ENCODE measurements at regions not wholly inside any gene's neighbourhood (a gene's known extent, or its start where the extent isn't known, plus 50 kb on each side); places are given as distances from the start of the nearest gene placed in this dataset.

DNA sequence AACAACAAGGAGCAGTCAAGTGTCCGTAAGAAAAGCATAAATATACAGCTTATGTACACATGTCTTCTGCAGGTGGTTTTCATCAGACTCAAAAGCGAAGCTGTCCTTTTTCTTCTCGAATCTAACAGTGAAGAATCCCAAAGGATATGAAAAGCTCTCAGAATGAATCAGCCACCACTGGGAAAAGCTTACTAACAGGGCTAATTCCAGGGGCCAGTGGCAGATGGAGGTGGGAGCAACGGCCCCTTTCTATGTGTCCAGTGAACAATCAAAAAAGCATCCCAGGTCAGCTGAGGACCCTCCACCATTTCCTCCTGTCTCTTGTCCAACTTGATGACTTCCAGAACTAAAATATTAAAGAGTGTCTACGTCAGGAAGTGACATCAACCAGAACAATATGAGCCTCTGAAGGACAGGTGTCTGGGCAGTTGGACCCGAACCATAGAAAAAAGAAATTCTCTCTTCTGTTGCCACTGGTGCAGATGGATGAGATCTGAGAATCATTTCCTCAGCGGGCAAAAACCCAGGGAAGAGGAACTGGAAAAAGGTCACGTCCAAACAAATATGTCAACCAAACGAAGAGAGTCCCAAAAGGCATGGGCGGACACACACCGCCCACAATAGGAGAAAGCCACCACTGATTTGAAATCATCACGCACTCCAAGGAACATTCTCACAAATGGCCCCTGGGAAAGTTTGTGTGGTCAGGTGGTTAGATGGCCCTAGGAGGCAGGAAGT, 70.4 kb upstream of the TIAM1 start:
- no peak for FAIRE-seq
- no peak for DNase-seq (ENCODE audit: low spot score)

DNA sequence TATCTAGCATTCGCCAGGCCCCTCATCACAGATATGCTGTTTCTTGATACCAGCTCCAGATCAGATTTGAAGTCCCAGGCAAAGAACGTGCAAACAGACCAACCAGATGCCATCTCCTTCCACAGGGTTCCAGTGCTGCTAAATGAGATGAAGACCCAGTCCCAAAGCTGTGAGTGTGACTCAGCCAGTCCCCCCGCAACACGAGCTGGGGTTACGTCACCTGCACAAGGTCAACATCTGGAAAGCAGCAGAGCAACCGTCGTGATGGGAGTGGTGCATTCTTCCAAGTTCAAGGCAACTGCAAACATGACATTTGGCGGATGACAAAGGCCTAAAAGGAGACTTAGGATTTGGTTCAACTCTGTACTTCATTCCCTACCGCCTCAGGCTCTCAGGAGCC, 69.6 kb upstream of the TIAM1 start:
- DNase-seq (ENCODE audit: low spot score) (no peak), FAIRE-seq (no peak)

DNA sequence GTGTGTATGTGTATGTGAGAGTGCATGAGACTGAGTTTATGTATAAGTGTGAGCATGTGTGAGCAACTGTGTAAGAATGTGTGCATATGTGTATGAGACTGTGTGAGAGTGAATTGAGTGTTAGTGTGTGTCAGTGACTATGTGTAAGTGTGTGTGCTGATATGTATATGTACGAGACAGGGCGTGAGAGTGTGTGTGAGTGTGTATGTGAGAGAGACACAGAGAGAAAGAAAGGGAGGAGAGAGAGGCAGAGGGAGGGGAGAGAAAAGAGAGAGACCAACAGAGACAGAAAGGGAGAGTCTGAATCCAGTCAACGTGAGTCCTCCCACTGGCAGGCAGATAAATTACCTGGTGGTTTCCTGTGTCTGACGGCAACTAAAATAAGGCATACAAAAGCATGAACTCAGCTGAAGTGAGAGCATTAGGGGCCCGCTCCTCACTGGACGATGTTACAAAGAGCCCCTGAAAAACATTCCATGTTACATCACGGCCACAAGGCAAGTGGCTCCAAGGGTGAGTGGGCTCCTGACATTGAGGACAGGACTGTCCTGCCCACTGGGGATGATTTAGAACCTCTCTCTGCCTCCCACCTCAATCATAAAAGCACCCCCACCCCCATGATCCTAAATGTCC, 66.6 kb upstream of the TIAM1 start:
- DNase-seq (ENCODE audit: low spot score) (no peak), FAIRE-seq (no peak)

- no peak for DNase-seq (ENCODE audit: low spot score)
- FAIRE-seq, result no peak
These were observed 65.9 kb upstream of the TIAM1 start for GRCh38 chr21:31409831-31410487.

DNA sequence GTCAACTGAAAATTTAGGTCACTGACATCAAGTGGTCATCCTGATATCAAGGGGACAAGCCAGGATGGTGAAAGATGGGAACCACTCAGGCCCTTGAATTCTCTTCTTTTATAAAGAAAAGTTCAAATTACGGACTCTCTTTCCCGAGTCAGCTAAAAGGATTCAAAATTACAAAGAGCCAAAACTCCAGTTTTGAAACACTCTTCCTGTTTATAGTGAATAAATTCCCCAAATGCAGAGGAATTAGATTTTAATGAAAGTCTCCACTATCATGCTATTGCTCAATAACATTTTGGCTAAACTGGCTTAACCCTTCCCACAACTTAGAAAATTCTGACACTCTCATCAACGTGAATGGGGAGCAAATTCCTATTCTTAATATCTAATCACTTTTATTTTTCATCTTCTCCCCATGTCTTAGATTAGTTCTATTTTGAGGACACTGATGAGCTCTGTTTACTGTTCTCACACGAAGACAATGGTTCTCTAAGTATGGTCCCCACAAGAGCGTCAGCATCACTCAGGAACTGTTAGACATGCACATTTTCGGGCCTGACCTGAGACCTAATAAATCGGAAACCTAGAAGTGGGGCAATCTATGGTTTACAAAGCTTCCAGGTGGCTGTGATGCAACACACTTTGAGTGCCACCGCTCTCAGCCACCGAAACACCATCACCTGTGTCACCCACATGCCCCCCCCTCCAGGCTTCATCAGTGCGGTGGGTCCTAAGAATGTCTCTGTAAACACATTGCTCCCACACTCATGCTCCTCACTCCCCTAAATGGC, 64.4 kb upstream of the TIAM1 start:
- no peak for FAIRE-seq
- DNase-seq (ENCODE audit: low spot score), result no peak

DNA sequence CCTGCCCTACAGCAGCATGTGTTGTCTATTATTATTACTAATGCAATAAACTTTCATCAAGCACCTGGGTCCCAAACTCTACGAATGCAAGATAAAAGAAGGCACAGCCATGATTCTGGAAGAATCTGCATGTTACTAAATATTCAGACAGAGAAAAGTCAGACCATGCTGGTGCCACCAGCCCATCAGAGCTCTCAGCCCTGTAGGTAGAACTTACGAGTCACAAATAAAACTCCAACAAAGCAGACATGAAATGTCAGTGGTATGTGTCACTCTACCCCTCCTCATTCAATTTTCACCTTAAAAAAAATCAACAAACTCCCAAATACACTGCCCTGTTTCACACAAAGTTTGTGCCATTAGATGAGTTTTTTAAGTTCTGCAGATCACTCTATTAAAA, 62.4 kb upstream of the TIAM1 start:
- FAIRE-seq (no peak), DNase-seq (ENCODE audit: low spot score) (no peak)

GRCh38 chr21:31405604-31406003, 61.5 kb upstream of the TIAM1 start:
- no peak for DNase-seq (ENCODE audit: low spot score)
- no peak for FAIRE-seq

GRCh38 chr21:31403596-31404333, 59.7 kb upstream of the TIAM1 start:
- DNase-seq (ENCODE audit: low spot score) (no peak), FAIRE-seq (no peak)

DNA sequence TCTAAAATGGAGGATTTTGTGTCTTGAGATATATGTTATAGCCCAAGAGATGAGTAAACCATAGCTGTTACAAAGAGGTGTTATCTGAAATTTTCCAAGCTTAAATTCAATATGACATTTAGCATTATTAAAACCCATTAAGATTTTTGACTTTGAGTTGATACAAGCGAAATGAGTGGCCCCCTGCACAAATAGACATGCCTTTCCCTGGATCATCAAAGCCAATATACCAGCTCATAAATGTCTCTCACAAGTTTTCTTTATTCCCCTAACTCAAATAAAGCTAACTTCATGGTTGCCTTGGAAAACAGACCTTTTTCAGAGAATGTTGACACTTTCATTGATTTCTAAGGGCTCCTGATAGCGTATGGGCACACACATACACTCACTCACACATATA, 55.5 kb upstream of the TIAM1 start:
- no peak for FAIRE-seq
- DNase-seq (ENCODE audit: low spot score), result no peak

- no peak for FAIRE-seq
- no peak for DNase-seq (ENCODE audit: low spot score)
These were observed 54.5 kb upstream of the TIAM1 start for GRCh38 chr21:31398574-31398973.

DNA sequence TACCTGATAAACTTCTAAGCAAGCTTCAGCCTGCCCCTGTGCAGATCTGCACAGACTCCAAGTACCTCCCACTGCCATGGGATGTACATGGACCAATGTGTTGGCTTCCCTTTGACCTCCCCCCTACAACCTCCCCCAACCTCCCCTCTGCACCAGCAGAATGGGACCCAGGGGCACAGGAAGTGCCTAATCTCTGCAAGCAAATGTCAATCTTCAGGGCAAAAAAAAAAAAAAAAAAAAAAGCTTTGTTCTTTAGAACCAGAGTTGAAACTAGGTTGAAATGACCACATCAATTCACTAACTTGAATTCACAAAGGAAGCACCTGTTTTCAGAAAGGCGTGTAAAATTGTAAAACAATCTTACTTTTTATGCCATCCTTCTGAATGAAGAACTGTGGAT, 53.9 kb upstream of the TIAM1 start:
- no peak for DNase-seq (ENCODE audit: low spot score)
- no peak for FAIRE-seq

- DNase-seq (ENCODE audit: low spot score) (no peak), FAIRE-seq (no peak)
These were observed 53.5 kb upstream of the TIAM1 start for GRCh38 chr21:31397515-31397926.

- DNase-seq (ENCODE audit: low spot score) (no peak), FAIRE-seq (no peak)
These were observed 53.0 kb upstream of the TIAM1 start for GRCh38 chr21:31397030-31397429.

GRCh38 chr21:31396399-31396798, 52.3 kb upstream of the TIAM1 start:
- DNase-seq (ENCODE audit: low spot score) (no peak), FAIRE-seq (no peak)

DNA sequence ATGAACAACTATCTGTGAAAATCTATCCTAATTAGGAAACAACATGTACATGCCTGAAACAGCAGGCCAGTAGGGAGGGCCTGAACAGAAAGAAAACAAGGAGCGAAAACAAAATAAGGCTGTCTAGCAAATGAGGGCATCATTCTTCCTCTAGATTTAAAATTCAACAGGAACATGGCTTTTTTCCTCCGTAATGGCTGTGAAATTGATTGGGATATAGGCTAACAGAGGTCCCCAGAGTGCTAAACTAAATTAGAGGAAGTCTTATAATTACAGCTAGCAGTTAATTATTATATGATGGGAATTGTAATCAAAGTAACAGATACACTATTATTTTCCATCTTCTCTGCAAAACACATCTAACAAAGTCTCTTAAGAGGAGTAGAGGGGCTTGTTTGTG, 51.7 kb upstream of the TIAM1 start:
- FAIRE-seq (no peak), DNase-seq (ENCODE audit: low spot score) (no peak)

GRCh38 chr21:31395268-31395667, 51.2 kb upstream of the TIAM1 start:
- DNase-seq (ENCODE audit: low spot score) (no peak), FAIRE-seq (no peak)

GRCh38 chr21:31394309-31394708, 50.2 kb upstream of the TIAM1 start:
- DNase-seq (ENCODE audit: low spot score) (no peak), FAIRE-seq (no peak)

Data from RCC 7860 (cell line).